Breast epithelium (tissue), 4 donors: ENCODE measurements at regions not wholly inside any gene's neighbourhood (a gene's known extent, or its start where the extent isn't known, plus 50 kb on each side); places are given as distances from the start of the nearest gene placed in this dataset.
A peak's percentile ranks its signal among the peaks of the same experiment; 100 is the strongest.

Experiments
- DNase-seq, 2 donors: peaks; one replicate each; pipeline ENCODE4 v3.0.0-alpha.2; 2019; ENCODE audit warnings: low spot score in 2 of 2
- H3K27ac ChIP-seq, 2 donors: fragments of 200-600 bp; sonication (generic) in 1 of 2; one replicate each; pipeline ENCODE4 v1.5.1; 2016 to 2019; ENCODE audit warnings: mild to moderate bottlenecking in 1 of 2
- H3K27me3 ChIP-seq, 2 donors: fragments of 200-600 bp; sonication (generic) in 1 of 2; one replicate each; pipeline versions ENCODE4 v1.5.1 to v1.6.0; 2017 to 2019; ENCODE audit warnings: control low read depth in 1 of 2, mild to moderate bottlenecking in 1 of 2
- H3K36me3 ChIP-seq: fragments of 200-600 bp; one replicate; pipeline ENCODE4 v1.5.1; 2019
- H3K4me1 ChIP-seq, 2 donors: fragments of 200-600 bp; sonication (generic); one replicate each; pipeline ENCODE4 v1.5.1; 2016 to 2019; ENCODE audit warnings: control low read depth in 1 of 2
- H3K4me3 ChIP-seq, 3 donors: fragments of 200-600 bp; sonication (generic); 1 replicate in 2 of 3; 2 replicates in 1 of 3; pipeline ENCODE4 v1.5.1; 2016 to 2019; ENCODE audit warnings: mild to moderate bottlenecking in 3 of 3, moderate library complexity in 2 of 3
- H3K9me3 ChIP-seq, 2 donors: fragments of 200-600 bp; sonication (generic) in 1 of 2; one replicate each; pipeline ENCODE4 v1.5.1; 2016 to 2019; ENCODE audit warnings: control low read depth in 1 of 2
- POLR2A ChIP-seq: fragments of 450-650 bp; IDR thresholded peaks from one replicate; pipeline ENCODE4 v1.6.1; 2016; ENCODE audit warnings: antibody characterized with exemption, mild to moderate bottlenecking, moderate library complexity
- POLR2AphosphoS5 ChIP-seq, 3 donors: sonication (generic); formaldehyde crosslinking; IDR thresholded peaks; one replicate each; pipeline ENCODE4 v1.6.1; 2017; ENCODE audit warnings: antibody characterized with exemption in 3 of 3
- intact Hi-C: fragments of 100-400 bp; cut with DNase I; formaldehyde crosslinking; loops from one replicate; pipeline ENCODE4 v1.15.1; 2023; ENCODE audit warnings: low total_unique reads
- TF ChIP-seq, protein P1 (sequence below), 3 donors: fragments of 450-650 bp; IDR thresholded peaks; one replicate each; pipeline ENCODE4 v1.5.1; 2016 to 2017; ENCODE audit warnings: antibody characterized with exemption in 3 of 3, mild to moderate bottlenecking in 3 of 3, moderate library complexity in 3 of 3

DNA sequence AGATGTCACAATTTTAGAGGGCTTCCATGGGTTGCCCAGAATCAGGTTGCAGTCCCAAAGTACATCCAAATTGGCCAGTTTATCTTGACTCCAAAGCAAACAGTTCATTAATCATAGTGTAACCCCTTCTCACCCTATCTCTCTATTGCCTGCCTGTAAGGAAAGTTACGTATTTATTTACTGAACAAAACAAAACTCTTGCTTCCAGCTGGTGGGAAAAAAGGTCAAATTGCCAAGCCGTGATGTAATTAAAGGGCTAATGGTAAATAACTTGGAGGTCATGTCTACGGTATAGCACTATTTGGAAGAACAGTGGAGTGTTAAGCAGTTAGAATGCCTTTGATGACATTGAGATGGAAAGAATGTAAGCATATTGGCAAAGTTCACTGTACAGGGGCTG is 214.0 kb downstream of the DLEU7 start:
- Histone ChIP-seq H3K4me1 (no peaks in the 10 kb centered on the region), H3K27ac (no peak overlapping the region), H3K4me3 (no peak overlapping the region), H3K27me3 (no peaks in the 10 kb centered on the region), H3K9me3 (no peaks in the 10 kb centered on the region), H3K36me3 (no peaks in the 10 kb centered on the region)
- intact Hi-C loops = no loop called here
- TF ChIP-seq POLR2AphosphoS5 (IDR thresholded peaks at IDR 0.05) (no peak), POLR2A (no peak)
- TF ChIP-seq, protein P1, sequence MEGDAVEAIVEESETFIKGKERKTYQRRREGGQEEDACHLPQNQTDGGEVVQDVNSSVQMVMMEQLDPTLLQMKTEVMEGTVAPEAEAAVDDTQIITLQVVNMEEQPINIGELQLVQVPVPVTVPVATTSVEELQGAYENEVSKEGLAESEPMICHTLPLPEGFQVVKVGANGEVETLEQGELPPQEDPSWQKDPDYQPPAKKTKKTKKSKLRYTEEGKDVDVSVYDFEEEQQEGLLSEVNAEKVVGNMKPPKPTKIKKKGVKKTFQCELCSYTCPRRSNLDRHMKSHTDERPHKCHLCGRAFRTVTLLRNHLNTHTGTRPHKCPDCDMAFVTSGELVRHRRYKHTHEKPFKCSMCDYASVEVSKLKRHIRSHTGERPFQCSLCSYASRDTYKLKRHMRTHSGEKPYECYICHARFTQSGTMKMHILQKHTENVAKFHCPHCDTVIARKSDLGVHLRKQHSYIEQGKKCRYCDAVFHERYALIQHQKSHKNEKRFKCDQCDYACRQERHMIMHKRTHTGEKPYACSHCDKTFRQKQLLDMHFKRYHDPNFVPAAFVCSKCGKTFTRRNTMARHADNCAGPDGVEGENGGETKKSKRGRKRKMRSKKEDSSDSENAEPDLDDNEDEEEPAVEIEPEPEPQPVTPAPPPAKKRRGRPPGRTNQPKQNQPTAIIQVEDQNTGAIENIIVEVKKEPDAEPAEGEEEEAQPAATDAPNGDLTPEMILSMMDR (IDR thresholded peaks at IDR 0.05) = no peak
- no peak for DNase-seq

- TF ChIP-seq POLR2A = no peak
- TF ChIP-seq, protein P1 (IDR thresholded peaks at IDR 0.05) = no peak
- TF ChIP-seq POLR2AphosphoS5 (IDR thresholded peaks at IDR 0.05) = no peak
- Histone ChIP-seq H3K4me1 (no peaks in the 10 kb centered on the region), H3K27ac (no peak overlapping the region), H3K4me3 (no peak overlapping the region), H3K27me3 (no peaks in the 10 kb centered on the region), H3K36me3 (no peaks in the 10 kb centered on the region), H3K9me3 (no peaks in the 10 kb centered on the region)
- DNase-seq = no peak
- intact Hi-C loops = no loop called here
Measured at GRCh38 chr13:50629966-50630365, 213.5 kb downstream of the DLEU7 start.

- H3K9me3 ChIP-seq = no peaks in the 10 kb centered on the region
- H3K4me3 ChIP-seq = no peak overlapping the region
- no peaks in the 10 kb centered on the region for H3K4me1 ChIP-seq
- no peak overlapping the region for H3K27ac ChIP-seq
- intact Hi-C loops = no loop called here
- H3K27me3 ChIP-seq = no peaks in the 10 kb centered on the region
- no peak for TF ChIP-seq POLR2A
- TF ChIP-seq, protein P1 (IDR thresholded peaks at IDR 0.05) = no peak
- no peak for TF ChIP-seq POLR2AphosphoS5 (IDR thresholded peaks at IDR 0.05)
- no peaks in the 10 kb centered on the region for H3K36me3 ChIP-seq
- DNase-seq = no peak
Measured at GRCh38 chr13:50631041-50631440, 212.5 kb downstream of the DLEU7 start.

- H3K9me3 ChIP-seq = no peaks in the 10 kb centered on the region
- TF ChIP-seq POLR2AphosphoS5 (IDR thresholded peaks at IDR 0.05) = no peak
- TF ChIP-seq, protein P1 (IDR thresholded peaks at IDR 0.05) = no peak
- H3K4me1 ChIP-seq = no peaks in the 10 kb centered on the region
- H3K27ac ChIP-seq = no peak overlapping the region
- DNase-seq = no peak
- no peaks in the 10 kb centered on the region for H3K36me3 ChIP-seq
- intact Hi-C loops = no loop called here
- H3K4me3 ChIP-seq = no peak overlapping the region
- no peaks in the 10 kb centered on the region for H3K27me3 ChIP-seq
Measured at GRCh38 chr13:50634339-50634738, 209.2 kb downstream of the DLEU7 start.

GRCh38 chr13:50635504-50635903 is 208.0 kb downstream of the DLEU7 start:
- Histone ChIP-seq H3K27me3 (no peaks in the 10 kb centered on the region), H3K4me1 (no peaks in the 10 kb centered on the region), H3K4me3 (no peak overlapping the region), H3K36me3 (no peaks in the 10 kb centered on the region), H3K9me3 (no peaks in the 10 kb centered on the region), H3K27ac (peak overlapping the region; percentile 56 to 86)
- DNase-seq = peak in 1 of 2 donors; percentile 20
- intact Hi-C loops = no loop called here
- TF ChIP-seq POLR2AphosphoS5 (IDR thresholded peaks at IDR 0.05) (peak; percentile 56 to 78 (median 57)), POLR2A (no peak)
